ENCODE measurements at regions not wholly inside any gene's neighbourhood (a gene's known extent, or its start where the extent isn't known, plus 50 kb on each side); places are given as distances from the start of the nearest gene placed in this dataset.

GRCh38 chr3:99126316-99126715 lies 224.8 kb upstream of the DCBLD2 start:
- Histone ChIP-seq H3K9me2 (ENCODE audit: insufficient read depth, low read length) (no peaks in the 10 kb centered on the region), H3K36me3 (ENCODE audit: insufficient read depth, low read length) (no peaks in the 10 kb centered on the region), H2AFZ (ENCODE audit: low read depth, low read length) (no peak overlapping the region), H4K20me1 (ENCODE audit: insufficient read depth) (no peaks in the 10 kb centered on the region), H3F3A (ENCODE audit: insufficient read depth, low read length, poor library complexity, severe bottlenecking) (no peaks in the 10 kb centered on the region), H3K4me2 (ENCODE audit: low read length) (no peak overlapping the region), H3K9ac (ENCODE audit: low read length) (no peak overlapping the region), H3K4me3 (ENCODE audit: low read length) (no peak overlapping the region), H3K79me2 (replicated peaks; ENCODE audit: insufficient read depth, low read length) (no peaks in the 10 kb centered on the region), H3K27me3 (ENCODE audit: insufficient read depth, low read depth, low read length) (no peaks in the 10 kb centered on the region), H3K27ac (ENCODE audit: low read length) (no peak overlapping the region), H3K9me3 (ENCODE audit: low read length) (no peaks in the 10 kb centered on the region)
- no peak for TF ChIP-seq EP300 (conservative IDR thresholded peaks at IDR 0.05; ENCODE audit: poor library complexity, severe bottlenecking)
- no peak for TF ChIP-seq SMC3 (conservative IDR thresholded peaks at IDR 0.05; ENCODE audit: poor library complexity)
- TF ChIP-seq RAD21 (conservative IDR thresholded peaks at IDR 0.05) = no peak

DNA sequence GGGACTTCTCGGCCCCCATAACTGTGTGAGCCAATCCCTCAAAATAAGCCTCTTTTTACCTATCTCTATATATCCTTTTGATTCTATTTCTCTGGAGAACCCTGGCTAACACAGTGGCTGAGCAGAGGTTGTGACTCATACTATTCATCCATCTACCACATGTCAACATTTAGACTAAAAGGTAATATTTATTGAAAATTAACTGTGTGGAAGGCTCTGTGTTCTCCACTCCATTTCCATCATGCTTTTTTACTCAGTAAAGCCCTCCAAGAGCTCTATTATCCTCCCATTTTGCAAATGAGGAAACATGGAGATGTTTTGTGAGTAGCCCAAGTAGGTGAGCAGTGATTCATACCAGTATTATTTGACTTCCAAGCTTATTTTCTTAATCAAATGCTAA lies 217.9 kb upstream of the DCBLD2 start:
- H4K20me1 ChIP-seq (ENCODE audit: insufficient read depth) = no peaks in the 10 kb centered on the region
- no peaks in the 10 kb centered on the region for H3K79me2 ChIP-seq (replicated peaks; ENCODE audit: insufficient read depth, low read length)
- H3K4me2 ChIP-seq (ENCODE audit: low read length) = no peak overlapping the region
- no peaks in the 10 kb centered on the region for H3K9me2 ChIP-seq (ENCODE audit: insufficient read depth, low read length)
- TF ChIP-seq EP300 (conservative IDR thresholded peaks at IDR 0.05; ENCODE audit: poor library complexity, severe bottlenecking) (no peak), EZH2 (IDR thresholded peaks at IDR 0.05; ENCODE audit: borderline replicate concordance, insufficient read depth, low read length, poor library complexity, severe bottlenecking) (no peak), TAF1 (IDR thresholded peaks at IDR 0.05; ENCODE audit: low read depth) (no peak), REST (IDR thresholded peaks at IDR 0.05; ENCODE audit: borderline replicate concordance) (no peak), MXI1 (conservative IDR thresholded peaks at IDR 0.05; ENCODE audit: poor library complexity, severe bottlenecking) (no peak), POLR2AphosphoS5 (IDR thresholded peaks at IDR 0.05) (no peak), SMC3 (conservative IDR thresholded peaks at IDR 0.05; ENCODE audit: poor library complexity) (no peak), RAD21 (conservative IDR thresholded peaks at IDR 0.05) (no peak)
- TF ChIP-seq, protein P1, sequence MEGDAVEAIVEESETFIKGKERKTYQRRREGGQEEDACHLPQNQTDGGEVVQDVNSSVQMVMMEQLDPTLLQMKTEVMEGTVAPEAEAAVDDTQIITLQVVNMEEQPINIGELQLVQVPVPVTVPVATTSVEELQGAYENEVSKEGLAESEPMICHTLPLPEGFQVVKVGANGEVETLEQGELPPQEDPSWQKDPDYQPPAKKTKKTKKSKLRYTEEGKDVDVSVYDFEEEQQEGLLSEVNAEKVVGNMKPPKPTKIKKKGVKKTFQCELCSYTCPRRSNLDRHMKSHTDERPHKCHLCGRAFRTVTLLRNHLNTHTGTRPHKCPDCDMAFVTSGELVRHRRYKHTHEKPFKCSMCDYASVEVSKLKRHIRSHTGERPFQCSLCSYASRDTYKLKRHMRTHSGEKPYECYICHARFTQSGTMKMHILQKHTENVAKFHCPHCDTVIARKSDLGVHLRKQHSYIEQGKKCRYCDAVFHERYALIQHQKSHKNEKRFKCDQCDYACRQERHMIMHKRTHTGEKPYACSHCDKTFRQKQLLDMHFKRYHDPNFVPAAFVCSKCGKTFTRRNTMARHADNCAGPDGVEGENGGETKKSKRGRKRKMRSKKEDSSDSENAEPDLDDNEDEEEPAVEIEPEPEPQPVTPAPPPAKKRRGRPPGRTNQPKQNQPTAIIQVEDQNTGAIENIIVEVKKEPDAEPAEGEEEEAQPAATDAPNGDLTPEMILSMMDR (IDR thresholded peaks at IDR 0.05; ENCODE audit: poor library complexity, severe bottlenecking) = no peak
- H2AFZ ChIP-seq (ENCODE audit: low read depth, low read length) = no peak overlapping the region
- no peaks in the 10 kb centered on the region for H3K27me3 ChIP-seq (ENCODE audit: insufficient read depth, low read depth, low read length)
- H3K9me3 ChIP-seq (ENCODE audit: low read length) = no peaks in the 10 kb centered on the region
- H3K4me3 ChIP-seq (ENCODE audit: low read length) = no peak overlapping the region
- H3K27ac ChIP-seq (ENCODE audit: low read length) = no peak overlapping the region
- H3F3A ChIP-seq (ENCODE audit: insufficient read depth, low read length, poor library complexity, severe bottlenecking) = no peaks in the 10 kb centered on the region
- H3K9ac ChIP-seq (ENCODE audit: low read length) = no peak overlapping the region
- H3K36me3 ChIP-seq (ENCODE audit: insufficient read depth, low read length) = no peaks in the 10 kb centered on the region

- Histone ChIP-seq H3K4me2 (ENCODE audit: low read length) (no peak overlapping the region), H3K9me2 (ENCODE audit: insufficient read depth, low read length) (no peaks in the 10 kb centered on the region), H3K4me3 (ENCODE audit: low read length) (no peak overlapping the region), H3F3A (ENCODE audit: insufficient read depth, low read length, poor library complexity, severe bottlenecking) (no peaks in the 10 kb centered on the region), H3K9me3 (ENCODE audit: low read length) (no peaks in the 10 kb centered on the region), H4K20me1 (ENCODE audit: insufficient read depth) (no peaks in the 10 kb centered on the region), H3K9ac (ENCODE audit: low read length) (no peak overlapping the region), H3K27ac (ENCODE audit: low read length) (no peak overlapping the region), H3K27me3 (ENCODE audit: insufficient read depth, low read depth, low read length) (no peaks in the 10 kb centered on the region), H3K36me3 (ENCODE audit: insufficient read depth, low read length) (no peaks in the 10 kb centered on the region), H3K79me2 (replicated peaks; ENCODE audit: insufficient read depth, low read length) (no peaks in the 10 kb centered on the region), H2AFZ (ENCODE audit: low read depth, low read length) (no peak overlapping the region)
- TF ChIP-seq EZH2 (IDR thresholded peaks at IDR 0.05; ENCODE audit: borderline replicate concordance, insufficient read depth, low read length, poor library complexity, severe bottlenecking) (no peak), POLR2AphosphoS5 (IDR thresholded peaks at IDR 0.05) (no peak), SMC3 (conservative IDR thresholded peaks at IDR 0.05; ENCODE audit: poor library complexity) (no peak), EP300 (conservative IDR thresholded peaks at IDR 0.05; ENCODE audit: poor library complexity, severe bottlenecking) (no peak), RAD21 (conservative IDR thresholded peaks at IDR 0.05) (no peak), MXI1 (conservative IDR thresholded peaks at IDR 0.05; ENCODE audit: poor library complexity, severe bottlenecking) (no peak), TAF1 (IDR thresholded peaks at IDR 0.05; ENCODE audit: low read depth) (no peak), REST (IDR thresholded peaks at IDR 0.05; ENCODE audit: borderline replicate concordance) (no peak)
- TF ChIP-seq, protein P1 (IDR thresholded peaks at IDR 0.05; ENCODE audit: poor library complexity, severe bottlenecking) = no peak
These were observed 216.9 kb upstream of the DCBLD2 start for GRCh38 chr3:99118381-99118780.

Measured in neural cell (in vitro differentiated cells).